Cortex of kidney (tissue), 1 donor: ENCODE measurements at regions not wholly inside any gene's neighbourhood (a gene's known extent, or its start where the extent isn't known, plus 50 kb on each side); places are given as distances from the start of the nearest gene placed in this dataset.

ENCODE experiments used
- DNase-seq: peaks from one replicate; lab custom pipeline; 2025; lab: John Stamatoyannopoulos, UW

GRCh38 chr20:61166324-61166723, 85.7 kb upstream of the CDH4 start:
- DNase-seq: no peak

- no peak for DNase-seq
Observed at GRCh38 chr20:61168605-61169004, 83.5 kb upstream of the CDH4 start.

- DNase-seq: no peak
Observed at GRCh38 chr20:61169874-61170273, 82.2 kb upstream of the CDH4 start.

GRCh38 chr20:61170496-61171320, 81.4 kb upstream of the CDH4 start:
- DNase-seq: no peak

GRCh38 chr20:61173267-61173666, 78.8 kb upstream of the CDH4 start:
- no peak for DNase-seq

GRCh38 chr20:61173961-61174725, 77.9 kb upstream of the CDH4 start:
- DNase-seq: no peak

- DNase-seq: no peak
Observed at GRCh38 chr20:61176874-61177273, 75.2 kb upstream of the CDH4 start.

GRCh38 chr20:61178551-61179071, 73.5 kb upstream of the CDH4 start:
- DNase-seq: no peak

GRCh38 chr20:61184194-61184593, 67.9 kb upstream of the CDH4 start:
- no peak for DNase-seq

- no peak for DNase-seq
Observed at GRCh38 chr20:61185181-61185580, 66.9 kb upstream of the CDH4 start.

GRCh38 chr20:61185841-61186601, 66.0 kb upstream of the CDH4 start:
- no peak for DNase-seq

GRCh38 chr20:61186771-61187472, 65.1 kb upstream of the CDH4 start:
- DNase-seq: no peak

- DNase-seq: no peak
Observed at GRCh38 chr20:61189534-61189933, 62.5 kb upstream of the CDH4 start.

- DNase-seq: no peak
Observed at GRCh38 chr20:61191096-61191495, 61.0 kb upstream of the CDH4 start.

- no peak for DNase-seq
Observed at GRCh38 chr20:61192337-61192950, 59.6 kb upstream of the CDH4 start.

- DNase-seq: no peak
Observed at GRCh38 chr20:61193164-61193563, 58.9 kb upstream of the CDH4 start.
